NCI-H526 treated with DMSO at 0.1 percent for 48 hours (cell line): ENCODE measurements at regions not wholly inside any gene's neighbourhood (a gene's known extent, or its start where the extent isn't known, plus 50 kb on each side); places are given as distances from the start of the nearest gene placed in this dataset.

Source experiments
- DNase-seq: peaks from one replicate; lab custom pipeline; 2025; lab: John Stamatoyannopoulos, UW

DNA sequence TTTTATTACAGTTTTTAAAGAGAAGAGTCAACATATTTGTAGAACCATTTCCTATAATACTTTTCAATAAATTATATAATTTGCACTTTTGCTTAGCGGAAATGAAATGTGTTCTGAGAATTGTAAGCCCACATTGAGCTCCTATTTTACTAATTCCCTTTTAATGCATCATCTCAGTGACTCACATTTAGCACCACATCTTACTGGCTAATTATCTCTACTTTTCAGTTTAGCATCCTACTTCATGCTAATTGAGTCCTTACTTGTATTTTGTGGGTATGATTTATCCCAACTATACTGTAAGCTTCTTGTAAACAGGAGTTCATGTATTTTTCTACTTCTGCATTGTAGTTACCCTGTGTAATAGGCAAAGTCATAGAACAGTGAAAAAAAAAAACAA is 67.5 kb downstream of the TMX1 start:
- no peak for DNase-seq

DNA sequence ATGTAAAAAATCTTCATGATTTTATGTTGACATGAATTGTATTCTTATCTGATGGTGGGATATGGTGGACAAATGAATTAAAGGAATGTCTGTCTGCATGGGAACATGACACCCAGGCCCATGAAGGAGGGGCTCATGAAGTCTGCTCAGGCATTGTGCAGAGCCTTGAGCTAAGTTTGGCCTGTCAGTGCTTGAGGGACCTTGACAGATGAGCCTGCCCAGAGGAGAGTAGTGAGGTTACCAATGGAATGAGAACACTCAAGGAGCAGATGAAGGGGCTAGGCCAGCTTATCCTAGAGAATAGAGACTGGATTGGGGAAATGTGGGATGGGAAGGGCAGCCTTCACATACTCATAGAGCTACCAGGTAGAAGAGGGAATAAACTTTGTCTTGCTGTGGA is 68.8 kb downstream of the TMX1 start:
- DNase-seq, result no peak

DNA sequence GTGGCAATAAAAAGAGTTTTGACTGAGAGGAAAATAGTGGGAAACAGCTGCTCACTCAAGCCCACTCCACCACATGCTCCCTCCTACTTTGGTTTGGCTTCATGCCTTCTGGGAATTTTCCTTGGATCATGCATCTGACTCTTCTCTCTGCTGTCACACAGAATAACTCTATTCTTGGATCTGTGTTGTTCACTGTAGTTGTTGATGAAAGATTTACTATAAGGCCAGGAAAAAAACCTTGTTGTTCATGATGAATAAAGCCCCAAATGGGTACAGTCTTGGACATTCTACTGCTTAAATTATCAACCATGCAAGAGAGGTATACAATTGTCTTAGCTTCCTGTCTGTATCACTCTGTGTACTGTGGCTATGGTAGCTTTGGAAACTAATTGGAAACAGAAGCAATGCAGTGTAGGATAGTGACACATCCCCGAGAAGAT is 70.5 kb downstream of the TMX1 start:
- no peak for DNase-seq

DNA sequence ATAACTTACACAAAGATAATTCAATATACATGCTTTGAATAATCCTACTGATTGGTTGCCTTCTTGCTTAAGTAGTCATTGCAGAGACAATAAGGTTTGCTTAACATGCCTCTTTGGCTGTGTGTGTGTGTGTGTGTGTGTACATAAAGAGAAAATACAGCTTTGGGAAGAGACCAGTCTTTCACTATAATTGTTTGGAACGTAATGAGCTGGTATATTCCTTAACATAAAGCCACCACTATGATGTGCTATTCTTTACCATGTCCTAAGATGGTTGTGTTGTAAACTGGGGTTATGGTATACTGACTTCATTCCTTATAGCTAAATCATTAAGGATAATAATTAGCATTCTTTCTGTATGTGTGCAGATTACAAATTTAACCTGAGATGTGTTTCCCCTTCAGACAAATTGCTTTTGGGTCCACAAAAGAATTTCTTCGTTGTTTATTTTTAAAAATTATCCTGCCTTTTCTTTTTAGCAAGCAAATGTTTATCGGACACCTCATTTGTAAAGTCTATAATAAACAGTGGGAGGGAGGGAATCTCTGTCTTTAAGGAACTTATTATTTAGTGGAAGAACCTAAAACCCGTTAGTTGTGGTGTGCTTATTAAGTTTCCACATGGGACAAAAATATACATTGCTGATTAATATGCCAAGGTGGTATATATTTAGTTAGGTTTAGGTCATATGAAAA is 74.4 kb downstream of the TMX1 start:
- no peak for DNase-seq

DNA sequence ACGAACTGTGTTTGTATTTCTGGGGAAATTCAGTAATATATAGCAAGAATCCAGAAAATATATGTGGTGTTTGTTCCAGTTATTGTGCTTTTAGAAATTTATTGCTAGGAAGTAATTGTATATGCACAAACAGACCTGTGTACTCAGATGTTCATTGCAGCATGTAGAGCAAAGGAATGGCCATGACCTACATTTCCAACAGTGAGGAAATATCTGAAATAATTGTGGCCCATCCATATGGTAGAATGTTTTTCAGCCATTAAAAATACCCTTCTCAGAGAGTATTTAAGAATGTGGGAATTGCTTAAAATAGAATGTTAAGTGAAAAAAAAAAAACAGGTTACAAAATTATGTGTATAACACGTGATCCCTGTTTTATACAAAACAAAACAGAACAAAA is 77.3 kb downstream of the TMX1 start:
- DNase-seq, result no peak

DNA sequence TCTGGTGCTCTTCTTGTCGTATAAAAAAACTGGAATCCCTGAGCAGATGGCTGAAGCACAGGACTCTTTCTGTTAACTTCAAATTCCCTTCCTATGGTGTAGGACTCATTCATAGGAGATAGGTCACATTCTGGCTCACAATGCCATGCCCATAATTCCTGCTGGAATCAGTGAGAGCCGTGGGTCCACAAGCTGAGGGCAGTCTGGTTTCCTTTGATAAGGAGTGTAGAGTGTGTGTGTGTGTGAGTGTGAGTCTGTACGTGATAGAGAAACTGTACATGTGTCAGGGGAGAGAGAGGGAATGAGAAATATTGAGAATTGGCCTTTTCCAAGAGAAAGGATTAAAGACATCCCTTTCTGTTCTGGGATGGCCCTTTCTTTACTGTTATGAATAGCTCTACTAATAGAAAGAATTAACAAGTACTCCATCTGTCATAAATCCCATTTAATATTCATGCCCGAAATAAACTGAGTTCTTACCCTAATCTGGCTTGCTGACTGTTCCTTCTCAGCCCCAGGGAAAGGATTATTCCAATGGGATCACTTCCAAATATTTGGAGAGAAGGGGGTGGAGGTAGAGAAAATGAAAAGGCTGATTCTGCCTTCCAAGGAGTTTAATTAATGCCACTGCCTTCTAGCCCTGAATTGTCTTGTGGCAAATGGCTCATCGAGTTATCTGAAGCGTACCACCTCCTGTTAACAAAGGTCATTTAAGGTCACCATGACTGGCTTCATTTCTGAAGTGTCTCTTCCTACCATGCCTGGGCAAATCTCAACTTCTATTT is 79.0 kb downstream of the TMX1 start:
- no peak for DNase-seq

DNA sequence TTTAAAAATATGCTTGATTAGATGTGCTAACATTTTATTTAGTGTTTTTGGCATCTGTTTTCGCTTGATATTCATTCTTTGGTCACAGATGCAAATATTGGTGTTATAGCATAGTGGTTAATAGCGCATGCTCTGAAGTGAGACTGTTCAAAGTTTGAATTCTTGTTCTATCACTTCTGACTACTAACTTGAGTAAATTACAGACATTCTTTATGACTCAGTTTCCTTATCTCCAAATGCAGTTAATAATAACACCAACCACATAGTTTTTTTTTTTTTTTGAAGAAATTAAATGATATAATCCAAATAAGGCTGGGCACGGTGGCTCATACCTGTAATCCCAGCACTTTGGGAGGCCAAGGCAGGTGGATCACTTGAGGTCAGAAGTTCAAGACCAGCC is 81.0 kb downstream of the TMX1 start:
- DNase-seq, result no peak

DNA sequence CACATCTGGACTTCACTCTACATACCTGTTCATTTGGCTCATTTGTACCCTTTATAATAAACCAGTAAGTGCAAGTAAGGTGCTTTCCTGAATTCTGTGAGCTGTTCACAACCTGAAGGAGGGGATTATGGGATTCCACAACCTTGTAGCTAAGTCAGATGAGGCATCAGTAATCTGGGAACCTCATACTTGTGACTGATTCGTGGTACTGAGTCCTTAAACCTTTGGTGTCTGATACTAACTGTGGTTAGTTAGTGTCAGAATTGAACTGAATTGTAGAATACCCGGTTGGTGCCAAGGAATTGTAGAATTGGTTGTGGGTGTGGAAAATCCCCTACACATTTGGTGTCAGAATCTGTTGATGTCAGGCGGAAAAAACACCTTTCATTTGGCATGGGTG is 83.4 kb downstream of the TMX1 start:
- DNase-seq, result no peak

DNA sequence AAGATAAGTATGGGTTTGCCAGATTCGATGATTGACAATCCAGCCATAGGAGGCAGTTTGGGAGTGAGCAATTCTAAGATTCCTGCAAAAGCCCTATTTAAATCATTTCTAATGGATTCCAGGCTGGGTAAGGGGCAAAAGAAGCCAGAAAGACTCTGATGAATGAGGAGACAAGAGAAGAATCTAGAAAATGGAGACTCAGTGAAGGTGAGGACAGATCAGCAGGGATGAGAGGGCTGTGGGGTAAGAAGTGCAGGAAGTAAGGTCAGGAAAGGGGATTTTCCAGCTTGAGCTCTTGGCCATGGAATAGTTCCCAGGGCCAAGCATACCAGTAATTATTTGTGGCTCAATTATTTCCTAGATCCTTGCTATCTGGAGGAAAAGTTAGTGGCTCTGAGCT is 87.3 kb downstream of the TMX1 start:
- no peak for DNase-seq

DNA sequence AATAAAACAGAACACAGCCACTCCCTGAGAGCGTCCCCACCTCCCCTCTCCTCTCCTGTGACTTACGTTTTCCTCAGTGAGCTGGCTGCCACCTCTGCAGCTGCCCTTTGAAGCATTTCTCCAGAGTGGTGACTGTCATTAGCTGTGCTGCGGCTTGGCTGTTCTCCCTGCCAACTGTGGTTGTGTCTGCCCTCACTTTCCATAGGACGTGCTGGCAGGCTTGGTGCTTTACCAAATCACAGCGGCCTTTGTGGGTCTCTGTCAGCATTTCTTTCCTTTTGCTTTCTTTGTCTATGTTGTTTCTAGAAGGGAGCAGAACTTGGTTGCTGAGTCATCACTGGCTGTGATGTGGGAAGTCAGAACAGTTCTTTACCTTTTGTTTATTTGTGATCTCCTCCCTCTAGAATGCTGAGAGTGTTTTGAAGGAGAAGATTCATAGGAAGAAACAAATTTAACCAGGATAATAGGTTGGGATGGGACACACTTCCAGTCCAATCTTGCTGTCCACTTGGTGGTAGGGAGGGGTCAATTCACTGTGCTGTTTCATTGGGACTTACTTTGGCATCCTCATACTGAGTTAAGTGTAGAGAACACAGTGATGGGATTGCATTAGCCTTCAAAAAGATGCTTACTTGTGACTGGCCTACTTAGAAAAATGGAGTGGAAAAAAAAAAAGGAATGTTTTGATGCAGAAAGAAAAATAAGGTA is 88.2 kb downstream of the TMX1 start:
- DNase-seq, result no peak

DNA sequence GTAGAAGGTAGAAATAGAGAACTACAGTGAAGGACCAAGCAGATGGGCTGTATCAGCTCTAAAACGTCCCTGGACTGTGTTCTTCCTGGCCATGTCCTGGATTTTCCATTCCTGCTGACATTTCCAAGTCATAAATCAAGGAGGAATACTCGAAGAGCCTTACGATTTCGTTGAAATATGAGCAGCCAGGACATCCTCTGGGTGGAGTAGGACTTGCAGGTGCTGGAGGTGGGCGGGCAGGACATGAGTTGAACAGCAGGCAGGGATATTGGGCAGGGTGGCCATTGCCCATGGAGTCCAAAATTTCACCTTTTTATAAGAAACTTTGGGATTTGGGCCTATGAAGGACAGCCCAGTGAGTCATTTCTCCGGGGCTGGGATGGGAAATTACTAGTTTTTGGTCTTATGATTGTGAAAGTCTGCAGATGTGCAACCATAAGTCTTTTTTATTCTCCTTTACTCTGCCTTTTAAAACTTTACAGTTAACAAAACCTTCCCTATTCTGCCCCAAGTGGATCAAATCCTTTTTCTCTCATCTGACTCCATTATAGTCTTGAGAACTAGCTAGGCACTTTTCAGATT is 88.8 kb downstream of the TMX1 start:
- no peak for DNase-seq

DNA sequence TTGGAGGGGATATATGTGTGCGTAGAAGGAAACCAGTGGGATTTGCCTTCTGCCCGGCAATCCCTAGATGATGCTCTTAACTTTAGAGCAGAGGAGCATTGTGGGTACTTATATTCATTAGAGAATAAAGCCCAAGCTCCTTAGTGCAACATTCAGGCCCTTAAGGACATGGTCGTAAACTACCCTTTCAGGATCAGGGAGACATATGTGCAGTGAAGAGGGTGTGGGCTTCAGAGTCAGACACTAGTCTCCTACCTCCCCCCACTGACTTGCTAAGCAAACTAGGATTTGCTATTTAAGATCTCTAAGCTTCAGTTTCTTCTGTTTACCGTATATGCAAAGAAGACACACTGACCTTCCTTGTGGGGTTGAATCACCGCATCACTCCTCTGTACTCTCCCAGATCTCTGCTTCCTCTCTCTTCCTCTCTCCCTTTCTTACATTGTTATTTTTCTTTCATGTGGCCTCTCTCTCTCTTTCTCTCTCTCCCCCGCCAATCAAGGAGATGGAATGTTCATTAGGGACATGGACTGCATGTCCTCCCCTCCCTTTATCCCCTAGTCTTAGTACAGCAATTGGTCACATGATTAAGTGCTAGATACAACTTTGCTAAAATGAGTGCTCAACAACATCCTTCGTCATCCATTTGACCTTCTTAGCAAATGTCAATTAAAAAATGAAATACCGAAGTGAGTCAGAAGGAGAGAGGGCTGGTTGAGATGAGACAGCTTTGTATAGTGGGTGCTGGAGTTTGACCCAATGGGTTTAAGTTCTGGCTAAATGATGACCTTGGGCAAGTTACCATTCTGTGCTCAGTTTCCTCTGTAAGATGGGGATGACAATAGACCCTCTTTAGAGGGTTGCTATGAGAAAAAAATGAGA is 91.7 kb downstream of the TMX1 start:
- no peak for DNase-seq

DNA sequence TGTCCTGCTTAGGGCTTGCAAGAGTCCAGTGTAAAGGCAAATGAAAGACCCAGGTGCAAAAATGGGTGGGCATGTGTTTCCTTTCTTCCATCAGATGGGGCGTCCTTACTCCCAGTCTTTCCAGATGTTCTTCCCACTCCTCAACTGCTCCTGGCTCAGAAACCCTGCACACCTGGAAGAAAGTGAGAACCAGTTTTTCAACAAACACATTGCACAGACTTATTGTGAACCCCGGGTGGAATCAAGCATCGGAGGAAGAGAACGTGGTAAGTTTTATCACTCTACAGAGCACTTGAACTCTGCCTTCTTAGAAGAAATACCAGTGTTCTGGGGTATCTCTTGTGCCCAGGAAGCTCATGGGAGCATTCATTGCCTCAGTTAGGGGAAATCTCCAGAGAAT is 93.3 kb downstream of the TMX1 start:
- no peak for DNase-seq

DNA sequence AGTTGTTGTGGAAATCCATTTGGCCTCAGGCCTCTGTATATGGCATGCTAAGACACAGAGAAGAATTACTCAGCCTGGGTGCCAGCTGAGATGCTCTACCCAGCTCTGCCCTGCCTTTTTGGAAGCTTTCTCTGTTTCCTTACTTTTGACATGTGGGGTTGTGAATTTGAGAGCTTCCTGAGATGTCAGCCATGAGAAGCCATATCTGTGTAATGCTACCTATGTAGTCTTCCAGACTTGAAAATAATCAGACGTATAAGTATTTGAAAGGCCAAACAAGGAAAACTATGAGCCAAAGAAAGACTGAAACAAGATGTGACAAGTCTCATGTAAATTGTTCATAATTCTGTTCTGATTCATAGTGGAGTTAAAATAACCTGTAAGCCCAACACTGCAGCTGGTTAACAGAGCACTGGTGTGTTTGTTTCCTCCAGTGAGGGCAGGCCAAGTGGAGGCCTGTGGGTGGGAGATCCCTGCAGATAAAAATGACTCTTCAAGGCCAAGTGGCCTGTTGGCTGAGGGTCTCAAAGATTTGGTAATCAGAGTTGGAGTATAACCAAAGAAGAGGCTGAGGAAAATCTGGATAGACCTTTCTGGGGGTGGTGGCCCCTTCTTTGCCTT is 94.0 kb downstream of the TMX1 start:
- DNase-seq, result no peak

DNA sequence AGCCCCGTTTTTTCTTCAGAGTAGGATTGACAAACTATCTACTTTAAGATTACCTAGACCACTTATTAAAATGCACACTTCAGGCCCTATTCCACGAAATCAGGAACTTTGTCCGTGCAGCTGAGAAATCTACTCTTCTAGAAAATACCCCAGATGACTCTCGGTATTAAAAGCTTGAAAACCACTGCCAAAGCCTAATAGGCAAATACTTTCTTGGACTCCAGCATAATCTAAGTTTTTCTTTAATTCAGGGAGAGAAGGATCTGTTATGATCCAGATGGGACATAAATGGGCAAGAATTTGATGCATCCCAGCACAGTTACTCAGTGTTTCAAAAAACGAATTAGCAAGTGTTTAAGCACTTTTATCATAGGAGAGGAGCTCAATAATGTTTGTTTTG is 94.5 kb downstream of the TMX1 start:
- DNase-seq, result no peak

DNA sequence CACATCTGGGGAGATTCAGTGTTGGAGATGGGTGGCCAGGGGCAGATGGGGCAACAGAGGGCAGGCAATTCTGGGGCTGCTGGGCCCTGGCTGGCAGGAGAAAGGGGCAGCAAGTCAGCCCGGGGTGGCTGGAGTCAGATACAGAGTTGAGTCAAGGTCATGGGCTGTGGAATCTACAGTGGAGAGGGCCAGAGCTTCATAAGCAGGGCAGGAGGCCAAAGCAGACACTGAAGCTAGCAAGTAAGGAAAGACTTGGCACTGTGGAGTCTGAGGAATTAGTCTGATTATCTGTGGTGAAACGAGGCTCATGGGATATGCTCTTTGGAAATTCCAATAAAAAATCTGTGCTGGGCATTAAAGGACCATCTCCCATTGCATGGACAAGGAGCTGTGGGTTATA is 95.5 kb downstream of the TMX1 start:
- DNase-seq, result no peak

DNA sequence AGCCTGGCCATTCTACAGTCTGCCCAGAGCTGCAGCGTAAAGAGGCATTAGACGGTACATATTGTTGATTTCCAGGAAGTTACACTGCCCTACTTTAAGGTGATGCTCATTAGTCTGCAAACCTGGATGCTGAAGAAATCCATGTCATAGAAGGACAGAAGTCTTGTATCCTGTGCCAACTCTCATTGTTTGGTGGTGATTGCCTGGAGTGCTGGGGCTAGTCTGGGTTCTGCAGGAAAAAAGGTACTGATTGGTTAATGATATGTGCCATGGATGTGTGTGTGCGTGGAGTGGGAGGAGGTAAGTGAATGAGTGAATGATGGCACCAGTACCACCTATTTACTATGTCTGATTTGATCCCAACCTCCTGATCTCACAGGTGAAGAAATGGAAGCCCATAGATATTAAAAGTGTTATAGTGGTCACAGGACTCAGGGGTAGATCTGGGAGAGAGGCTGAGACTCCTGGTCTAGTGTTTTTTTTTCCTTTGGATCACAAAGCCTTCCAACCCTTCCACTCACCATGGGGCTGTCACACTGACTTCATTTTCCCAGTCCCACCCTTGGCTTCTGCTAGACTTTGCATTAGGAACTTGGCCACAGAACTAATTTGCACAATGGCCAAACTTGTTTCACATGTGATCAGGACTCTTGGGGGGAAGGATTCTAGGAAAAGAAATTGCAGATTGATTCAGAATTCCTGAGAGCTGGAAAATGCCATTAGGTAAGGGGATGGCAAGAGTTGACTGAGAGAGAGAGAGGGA is 96.1 kb downstream of the TMX1 start:
- no peak for DNase-seq

DNA sequence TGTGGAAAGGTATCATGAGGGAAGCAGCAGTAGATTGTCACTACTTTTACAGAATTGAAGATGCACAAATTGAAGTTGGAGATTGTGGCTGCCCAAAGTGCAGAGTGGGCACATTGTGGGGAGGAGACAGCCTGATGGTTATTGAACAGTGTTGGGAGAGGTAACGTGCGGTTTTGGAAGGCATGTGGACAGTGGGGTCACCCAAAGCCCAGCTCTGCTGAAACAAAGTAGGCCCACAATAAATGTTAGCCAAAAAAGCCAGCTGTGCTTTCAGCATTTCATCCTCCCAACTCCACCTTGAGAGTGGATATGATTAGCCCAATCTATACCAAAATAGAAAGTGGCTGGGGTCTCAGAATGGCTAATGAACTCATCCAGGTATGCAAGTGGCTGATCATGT is 96.7 kb downstream of the TMX1 start:
- no peak for DNase-seq

DNA sequence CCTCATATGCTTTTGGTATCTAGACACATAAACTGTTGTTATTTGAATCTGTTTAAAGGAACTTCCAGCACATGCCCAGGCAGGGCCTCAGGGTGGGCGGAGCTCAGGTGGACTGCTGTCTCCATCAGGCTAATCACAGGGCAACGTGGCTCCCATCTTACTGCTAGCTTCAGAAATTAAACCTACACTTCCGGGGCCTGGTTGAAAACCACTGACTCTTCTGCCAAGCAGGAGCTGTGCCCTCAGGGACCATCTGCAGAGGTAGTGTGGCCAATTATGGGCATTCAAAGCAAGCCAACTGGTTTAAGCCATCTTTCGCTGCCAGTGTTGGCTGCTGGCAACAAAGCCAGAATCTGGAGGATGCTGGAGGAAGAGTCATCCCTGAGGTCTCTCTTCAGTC is 97.5 kb downstream of the TMX1 start:
- DNase-seq, result no peak

DNA sequence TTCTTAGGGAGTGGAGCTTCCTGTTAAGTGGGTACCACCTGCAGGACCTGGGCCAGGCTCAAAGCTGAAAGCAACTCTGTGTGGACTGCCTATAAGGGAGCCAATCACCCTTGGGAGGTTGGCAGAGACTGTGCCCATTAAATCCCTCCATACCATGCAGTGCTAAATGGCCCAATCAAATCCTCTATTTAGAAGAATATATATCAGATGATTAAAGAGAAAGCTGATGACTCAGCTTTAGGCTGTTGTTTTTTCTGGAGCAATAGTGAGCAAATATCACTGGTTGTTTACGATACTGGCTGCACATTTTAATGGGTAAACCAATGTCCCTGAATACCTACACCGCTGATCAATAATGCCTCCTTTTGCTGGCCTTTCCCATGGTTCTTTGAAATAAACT is 101.3 kb downstream of the TMX1 start:
- no peak for DNase-seq

DNA sequence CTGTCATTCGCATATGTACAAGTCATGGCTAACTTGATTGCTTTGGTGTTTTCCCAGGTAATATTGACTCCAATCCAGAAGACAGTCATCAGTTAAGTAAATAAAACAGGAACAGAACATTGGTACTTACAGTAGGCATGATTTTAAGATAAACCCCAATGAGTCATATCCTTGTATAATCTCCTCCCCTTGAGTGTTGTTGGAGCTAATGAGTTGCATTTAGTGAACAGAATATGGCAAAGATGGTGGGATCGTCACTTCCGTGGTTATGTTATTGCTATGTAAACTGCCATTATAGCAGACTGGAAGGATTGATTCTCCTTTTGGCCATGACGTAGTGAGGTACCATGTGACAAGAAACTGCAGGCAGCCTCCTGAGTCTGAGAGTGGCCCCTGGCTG is 102.2 kb downstream of the TMX1 start:
- DNase-seq, result no peak
